Left lung (tissue), 4 donors: ENCODE measurements at regions not wholly inside any gene's neighbourhood (a gene's known extent, or its start where the extent isn't known, plus 50 kb on each side); places are given as distances from the start of the nearest gene placed in this dataset.

Experiments
- ATAC-seq: fragments of 200-7000 bp; cut with Tn5 transposase; one replicate; pipeline ENCODE4 v1.9.1; 2020; ENCODE audit warnings: moderate library complexity
- DNase-seq, 4 donors: peaks; one replicate each; pipeline ENCODE4 v3.0.0-alpha.2; 2013 to 2020
- H3K27ac ChIP-seq, 2 donors: fragments of 200-600 bp; sonication (generic) in 1 of 2; one replicate each; pipeline versions ENCODE4 v1.5.0 to v1.8.0; 2020 to 2021
- H3K27me3 ChIP-seq, 2 donors: fragments of 200-600 bp; sonication (generic) in 1 of 2; one replicate each; pipeline versions ENCODE4 v1.5.0 to v1.8.0; 2020 to 2021
- H3K36me3 ChIP-seq, 2 donors: fragments of 200-600 bp; sonication (generic) in 1 of 2; one replicate each; pipeline versions ENCODE4 v1.5.0 to v1.8.0; 2020 to 2021
- H3K4me1 ChIP-seq, 2 donors: fragments of 200-600 bp; one replicate each; pipeline ENCODE4 v1.8.0; 2021
- H3K4me3 ChIP-seq, 2 donors: fragments of 200-600 bp; sonication (generic) in 1 of 2; one replicate each; pipeline versions ENCODE4 v1.5.0 to v1.8.0; 2020 to 2021; ENCODE audit warnings: mild to moderate bottlenecking in 1 of 2
- H3K9me3 ChIP-seq, 2 donors: fragments of 200-600 bp; sonication (generic) in 1 of 2; one replicate each; pipeline versions ENCODE4 v1.5.0 to v1.8.0; 2020 to 2021
- CTCF ChIP-seq, 2 donors: fragments of 200-600 bp; sonication (generic) in 1 of 2; IDR thresholded peaks; one replicate each; pipeline versions ENCODE4 v1.5.0 to v1.8.0; 2021; ENCODE audit warnings: antibody characterized with exemption in 2 of 2
- intact Hi-C, 2 donors: fragments of 100-400 bp; cut with DNase I; formaldehyde crosslinking; loops; one replicate each; pipeline versions ENCODE4 v1.11.2 to v1.14.2; 2022
- donor health status: DM: no; HTN: yes; CAD: no.
- donor health status: DM: no; HTN: no; CAD: no.

- TF ChIP-seq CTCF (IDR thresholded peaks at IDR 0.05) = no peak
- Histone ChIP-seq H3K9me3 (no peaks in the 10 kb centered on the region), H3K36me3 (no peaks in the 10 kb centered on the region), H3K27me3 (no peaks in the 10 kb centered on the region), H3K4me1 (no peaks in the 10 kb centered on the region), H3K27ac (no peak overlapping the region), H3K4me3 (no peak overlapping the region)
- DNase-seq (no peak), ATAC-seq (no peak)
- intact Hi-C loops = no loop called here
Measured at GRCh38 chr3:66703501-66703900, 202.7 kb upstream of the LRIG1 start.

- H3K4me1 ChIP-seq = no peaks in the 10 kb centered on the region
- intact Hi-C loops = no loop called here
- H3K9me3 ChIP-seq = no peaks in the 10 kb centered on the region
- TF ChIP-seq CTCF (IDR thresholded peaks at IDR 0.05) = no peak
- H3K36me3 ChIP-seq = no peaks in the 10 kb centered on the region
- no peaks in the 10 kb centered on the region for H3K27me3 ChIP-seq
- H3K27ac ChIP-seq = no peak overlapping the region
- ATAC-seq = no peak
- H3K4me3 ChIP-seq = no peak overlapping the region
- no peak for DNase-seq
Measured at GRCh38 chr3:66705076-66705475, 204.3 kb upstream of the LRIG1 start.

- Histone ChIP-seq H3K27me3 (no peaks in the 10 kb centered on the region), H3K27ac (no peak overlapping the region), H3K36me3 (no peaks in the 10 kb centered on the region), H3K9me3 (no peaks in the 10 kb centered on the region), H3K4me3 (no peak overlapping the region), H3K4me1 (no peaks in the 10 kb centered on the region)
- ATAC-seq (no peak), DNase-seq (no peak)
- no peak for TF ChIP-seq CTCF (IDR thresholded peaks at IDR 0.05)
- intact Hi-C loops = no loop called here
Measured at GRCh38 chr3:66706890-66707289, 206.1 kb upstream of the LRIG1 start.

GRCh38 chr3:66709532-66709931, 208.7 kb upstream of the LRIG1 start:
- Histone ChIP-seq H3K36me3 (no peaks in the 10 kb centered on the region), H3K27me3 (no peaks in the 10 kb centered on the region), H3K27ac (no peak overlapping the region), H3K4me3 (no peak overlapping the region), H3K9me3 (no peaks in the 10 kb centered on the region), H3K4me1 (no peaks in the 10 kb centered on the region)
- DNase-seq (no peak), ATAC-seq (no peak)
- intact Hi-C loops = no loop called here
- TF ChIP-seq CTCF (IDR thresholded peaks at IDR 0.05) = no peak

- ATAC-seq (no peak), DNase-seq (no peak)
- Histone ChIP-seq H3K27ac (no peak overlapping the region), H3K4me3 (no peak overlapping the region), H3K9me3 (no peaks in the 10 kb centered on the region), H3K36me3 (no peaks in the 10 kb centered on the region), H3K27me3 (no peaks in the 10 kb centered on the region), H3K4me1 (no peaks in the 10 kb centered on the region)
- intact Hi-C loops = no loop called here
- TF ChIP-seq CTCF (IDR thresholded peaks at IDR 0.05) = no peak
Measured at GRCh38 chr3:66712210-66712609, 211.4 kb upstream of the LRIG1 start.
